ENCODE measurements at regions not wholly inside any gene's neighbourhood (a gene's known extent, or its start where the extent isn't known, plus 50 kb on each side); places are given as distances from the start of the nearest gene placed in this dataset.

- no peak for DNase-seq (ENCODE audit: low read depth)
- in situ Hi-C loops (cut with HindIII; ENCODE audit: low sequenced_read_pairs) = no loop called here
- TF ChIP-seq, protein P1, sequence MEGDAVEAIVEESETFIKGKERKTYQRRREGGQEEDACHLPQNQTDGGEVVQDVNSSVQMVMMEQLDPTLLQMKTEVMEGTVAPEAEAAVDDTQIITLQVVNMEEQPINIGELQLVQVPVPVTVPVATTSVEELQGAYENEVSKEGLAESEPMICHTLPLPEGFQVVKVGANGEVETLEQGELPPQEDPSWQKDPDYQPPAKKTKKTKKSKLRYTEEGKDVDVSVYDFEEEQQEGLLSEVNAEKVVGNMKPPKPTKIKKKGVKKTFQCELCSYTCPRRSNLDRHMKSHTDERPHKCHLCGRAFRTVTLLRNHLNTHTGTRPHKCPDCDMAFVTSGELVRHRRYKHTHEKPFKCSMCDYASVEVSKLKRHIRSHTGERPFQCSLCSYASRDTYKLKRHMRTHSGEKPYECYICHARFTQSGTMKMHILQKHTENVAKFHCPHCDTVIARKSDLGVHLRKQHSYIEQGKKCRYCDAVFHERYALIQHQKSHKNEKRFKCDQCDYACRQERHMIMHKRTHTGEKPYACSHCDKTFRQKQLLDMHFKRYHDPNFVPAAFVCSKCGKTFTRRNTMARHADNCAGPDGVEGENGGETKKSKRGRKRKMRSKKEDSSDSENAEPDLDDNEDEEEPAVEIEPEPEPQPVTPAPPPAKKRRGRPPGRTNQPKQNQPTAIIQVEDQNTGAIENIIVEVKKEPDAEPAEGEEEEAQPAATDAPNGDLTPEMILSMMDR (IDR thresholded peaks at IDR 0.05; ENCODE audit: low read depth, low read length, missing control alignments) = no peak
- no peak overlapping the region for H3K4me3 ChIP-seq (ENCODE audit: low read depth, low read length)
Measured at GRCh38 chr12:84308211-84308610, 604.4 kb downstream of the SLC6A15 start.

- H3K4me3 ChIP-seq (ENCODE audit: low read depth, low read length) = no peak overlapping the region
- in situ Hi-C loops (cut with HindIII; ENCODE audit: low sequenced_read_pairs) = no loop called here
- DNase-seq (ENCODE audit: low read depth) = no peak
- TF ChIP-seq, protein P1 (IDR thresholded peaks at IDR 0.05; ENCODE audit: low read depth, low read length, missing control alignments) = no peak
Measured at GRCh38 chr12:84305144-84305543, 607.5 kb downstream of the SLC6A15 start.

- H3K4me3 ChIP-seq (ENCODE audit: low read depth, low read length) = no peak overlapping the region
- TF ChIP-seq, protein P1 (IDR thresholded peaks at IDR 0.05; ENCODE audit: low read depth, low read length, missing control alignments) = no peak
- no peak for DNase-seq (ENCODE audit: low read depth)
- in situ Hi-C loops (cut with HindIII; ENCODE audit: low sequenced_read_pairs) = no loop called here
Measured at GRCh38 chr12:84294246-84294645, 618.4 kb downstream of the SLC6A15 start.

GRCh38 chr12:84290168-84290567 lies 622.4 kb downstream of the SLC6A15 start:
- DNase-seq (ENCODE audit: low read depth) = no peak
- TF ChIP-seq, protein P1 (IDR thresholded peaks at IDR 0.05; ENCODE audit: low read depth, low read length, missing control alignments) = no peak
- in situ Hi-C loops (cut with HindIII; ENCODE audit: low sequenced_read_pairs) = no loop called here
- no peak overlapping the region for H3K4me3 ChIP-seq (ENCODE audit: low read depth, low read length)

DNA sequence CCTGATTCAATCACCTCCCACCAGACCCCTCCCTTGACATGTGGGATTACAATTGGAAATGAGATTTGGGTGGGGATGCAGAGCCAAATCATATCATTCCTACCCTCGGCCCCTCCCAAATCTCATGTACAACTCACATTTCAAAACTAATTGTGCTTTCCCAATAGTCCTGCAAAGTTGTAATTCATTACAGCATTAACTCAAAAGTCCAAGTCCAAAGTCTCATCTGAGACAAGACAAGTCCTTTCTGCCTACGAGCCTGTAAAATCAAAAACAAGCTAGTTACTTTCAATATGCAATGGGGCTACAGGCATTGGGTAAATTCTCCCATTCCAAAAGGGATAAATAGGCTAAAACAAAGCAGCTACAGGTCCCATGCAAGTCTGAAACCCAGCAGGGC lies 634.6 kb downstream of the SLC6A15 start:
- TF ChIP-seq, protein P1 (IDR thresholded peaks at IDR 0.05; ENCODE audit: low read depth, low read length, missing control alignments) = no peak
- in situ Hi-C loops (cut with HindIII; ENCODE audit: low sequenced_read_pairs) = no loop called here
- no peak overlapping the region for H3K4me3 ChIP-seq (ENCODE audit: low read depth, low read length)
- DNase-seq (ENCODE audit: low read depth) = no peak

- DNase-seq (ENCODE audit: low read depth) = no peak
- in situ Hi-C loops (cut with HindIII; ENCODE audit: low sequenced_read_pairs) = no loop called here
- TF ChIP-seq, protein P1 (IDR thresholded peaks at IDR 0.05; ENCODE audit: low read depth, low read length, missing control alignments) = no peak
- H3K4me3 ChIP-seq (ENCODE audit: low read depth, low read length) = no peak overlapping the region
Measured at GRCh38 chr12:84276215-84276614, 636.4 kb downstream of the SLC6A15 start.

GRCh38 chr12:84272324-84272723 lies 640.3 kb downstream of the SLC6A15 start:
- no peak for DNase-seq (ENCODE audit: low read depth)
- no peak overlapping the region for H3K4me3 ChIP-seq (ENCODE audit: low read depth, low read length)
- TF ChIP-seq, protein P1 (IDR thresholded peaks at IDR 0.05; ENCODE audit: low read depth, low read length, missing control alignments) = no peak
- in situ Hi-C loops (cut with HindIII; ENCODE audit: low sequenced_read_pairs) = no loop called here

Measured in astrocyte of the cerebellum (primary cell).